Transverse colon (tissue), 3 donors: ENCODE measurements at regions not wholly inside any gene's neighbourhood (a gene's known extent, or its start where the extent isn't known, plus 50 kb on each side); places are given as distances from the start of the nearest gene placed in this dataset.

Experiments used
- CTCF ChIP-seq, 5 experiments: fragments of 200-600 bp in 3 of 5; fragments of 450-650 bp in 2 of 5; sonication (generic) in 3 of 5; IDR thresholded peaks; 1 replicate in 2 of 5; 2 replicates in 3 of 5; pipeline ENCODE4 v1.5.1; 2016 to 2017; ENCODE audit warnings: antibody characterized with exemption in 5 of 5, inconsistent platforms in 3 of 5, mild to moderate bottlenecking in 2 of 5, moderate library complexity in 1 of 5
- POLR2A ChIP-seq: fragments of 450-650 bp; IDR thresholded peaks from one replicate; pipeline ENCODE4 v1.6.1; 2016; ENCODE audit warnings: antibody characterized with exemption, mild to moderate bottlenecking, moderate library complexity

- TF ChIP-seq CTCF (IDR thresholded peaks at IDR 0.05) (no peak), POLR2A (no peak)
Measured at GRCh38 chr4:169885893-169886292, 128.1 kb upstream of the HPF1 start.
